ENCODE measurements at regions not wholly inside any gene's neighbourhood (a gene's known extent, or its start where the extent isn't known, plus 50 kb on each side); places are given as distances from the start of the nearest gene placed in this dataset.

GRCh38 chr4:166459621-166460020 is 586.6 kb downstream of the TLL1 start:
- no peak for TF ChIP-seq CTCF (IDR thresholded peaks at IDR 0.05)
- no peak for TF ChIP-seq EZH2 (IDR thresholded peaks at IDR 0.05; ENCODE audit: borderline replicate concordance, insufficient read depth, low read depth, low read length, poor library complexity, severe bottlenecking)
